ENCODE measurements at regions not wholly inside any gene's neighbourhood (a gene's known extent, or its start where the extent isn't known, plus 50 kb on each side); places are given as distances from the start of the nearest gene placed in this dataset.

DNA sequence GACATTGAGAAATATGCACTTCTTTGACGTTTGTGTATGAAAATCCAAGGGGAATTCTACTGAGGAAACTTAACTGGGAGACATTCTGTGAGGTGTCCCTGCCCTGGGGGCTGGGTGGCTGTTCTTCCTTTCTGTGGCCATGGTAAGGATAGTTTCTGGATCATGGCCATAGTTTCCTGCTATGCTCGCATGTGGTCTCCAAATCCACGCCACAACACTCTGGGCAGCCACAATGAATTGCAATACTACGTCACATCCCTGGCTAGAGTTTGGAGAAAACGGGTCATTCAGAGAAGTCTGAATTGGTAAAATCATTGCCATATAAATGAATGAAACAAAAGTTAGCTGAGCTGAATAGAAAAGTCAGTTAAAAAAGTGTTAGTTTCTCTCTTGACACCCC, 230.6 kb downstream of the UTRN start:
- H3K4me2 ChIP-seq (ENCODE audit: insufficient read depth in 1 of 2, low read depth in 2 of 2, low read length in 2 of 2), result no peak overlapping the region
- H2BK12ac ChIP-seq (ENCODE audit: low read depth, low read length), result no peak overlapping the region
- H3K27me3 ChIP-seq (replicated peaks in 1 of 4; ENCODE audit: control insufficient read depth in 3 of 4, extremely low read depth in 1 of 4, insufficient read depth in 3 of 4, low read length in 3 of 4), result no peaks in the 10 kb centered on the region
- H2BK15ac ChIP-seq (ENCODE audit: low read length), result no peak overlapping the region
- H3K14ac ChIP-seq (ENCODE audit: insufficient read length), result no peak overlapping the region
- H4K8ac ChIP-seq (ENCODE audit: extremely low read depth, insufficient read depth, low read length), result no peak overlapping the region
- no peaks in the 10 kb centered on the region for H3K9me3 ChIP-seq (ENCODE audit: insufficient read depth in 2 of 2, low read depth in 1 of 2, low read length in 1 of 2)
- H4K91ac ChIP-seq (replicated peaks; ENCODE audit: insufficient read length, low read length), result no peak overlapping the region
- no peaks in the 10 kb centered on the region for H3K23me2 ChIP-seq (ENCODE audit: low read depth, low read length)
- peaks cover 1 to 2% of the 10 kb centered on the region in 2 experiments for H4K20me1 ChIP-seq (replicated peaks in 1 of 2; ENCODE audit: control insufficient read depth in 1 of 2, insufficient read depth in 2 of 2, low read length in 2 of 2)
- no peak overlapping the region for H3K9ac ChIP-seq (replicated peaks in 1 of 4; ENCODE audit: extremely low read depth in 1 of 4, low read depth in 3 of 4, low read length in 3 of 4)
- no peak for FAIRE-seq
- no peak overlapping the region for H2BK20ac ChIP-seq (ENCODE audit: low read length)
- H3K4me1 ChIP-seq (replicated peaks in 1 of 4; ENCODE audit: control insufficient read depth in 3 of 4, insufficient read depth in 4 of 4, low read length in 3 of 4), result no peaks in the 10 kb centered on the region
- 93% methylated on average over 5 of the region's 5 CpGs; no CpG with 5 or more reads in 1 of the 2 experiments for whole genome bisulfite sequencing, 2 experiments (ENCODE audit: extremely low coverage in 1 of 2, insufficient coverage in 1 of 2, insufficient read length in 1 of 2, insufficient replicate concordance in 2 of 2, low coverage in 1 of 2, low lambda C conversion rate in 2 of 2, missing lambda C conversion rate in 1 of 2)
- H2BK5ac ChIP-seq (ENCODE audit: low read depth, low read length), result no peak overlapping the region
- H3K18ac ChIP-seq (ENCODE audit: extremely low read depth, low read length), result no peak overlapping the region
- TF ChIP-seq BACH1 (IDR thresholded peaks at IDR 0.05; ENCODE audit: low read length) (no peak), PHF8 (conservative IDR thresholded peaks at IDR 0.05; ENCODE audit: low read depth, low read length) (no peak), TEAD4 (IDR thresholded peaks at IDR 0.05; ENCODE audit: low read depth, low read length) (no peak)
- no peak overlapping the region for H2AFZ ChIP-seq (ENCODE audit: low read length)
- no peak overlapping the region for H2BK120ac ChIP-seq (replicated peaks; ENCODE audit: low read depth, low read length)
- no peaks in the 10 kb centered on the region for H3K79me2 ChIP-seq (ENCODE audit: control insufficient read depth in 1 of 2, insufficient read depth in 2 of 2, low read length in 2 of 2)
- H3K79me1 ChIP-seq (ENCODE audit: low read depth, low read length), result no peaks in the 10 kb centered on the region
- no peak overlapping the region for H3K4ac ChIP-seq (replicated peaks; ENCODE audit: insufficient read length, low read depth, low read length)
- ChIA-PET CTCF (ENCODE audit: partially characterized antibody) (interaction anchor here (0.6 kb wide), 1 partner anchor 116 kb away, joined by 3 read pairs; no protein-coding TSS in a partner anchor), POLR2A (ENCODE audit: partially characterized antibody) (no interaction called here)
- H2AK5ac ChIP-seq (ENCODE audit: low read depth, low read length), result no peak overlapping the region
- no peak for DNase-seq (ENCODE audit: low read depth in 1 of 2, low spot score in 2 of 2)
- H3K56ac ChIP-seq (replicated peaks; ENCODE audit: insufficient read length, low read depth, low read length), result no peak overlapping the region
- H3K4me3 ChIP-seq (ENCODE audit: extremely low read depth in 1 of 4, insufficient read depth in 2 of 4, low read depth in 3 of 4, low read length in 4 of 4), result no peak overlapping the region
- no peak overlapping the region for H4K5ac ChIP-seq (ENCODE audit: insufficient read length, low read depth, low read length)
- no peak overlapping the region for H3K23ac ChIP-seq (ENCODE audit: insufficient read length)
- H3K27ac ChIP-seq (ENCODE audit: low read depth, low read length), result no peak overlapping the region
- peaks cover 0 to 27% (median 1%) of the 10 kb centered on the region in 4 experiments; a peak in 3 of 8 replicates for H3K36me3 ChIP-seq (ENCODE audit: control insufficient read depth in 2 of 4, insufficient read depth in 4 of 4, low read length in 3 of 4)

All from H1 (cell line).